Fibroblast of lung (primary cell): ENCODE measurements at regions not wholly inside any gene's neighbourhood (a gene's known extent, or its start where the extent isn't known, plus 50 kb on each side); places are given as distances from the start of the nearest gene placed in this dataset.

Source experiments
- EZH2 ChIP-seq: IDR thresholded peaks from 2 replicates; pipeline ENCODE4 v1.5.1; 2012; ENCODE audit warnings: low read length, control low read depth, mild to moderate bottlenecking; ENCODE audit errors: missing control alignments
- TF ChIP-seq, protein P1 (sequence below), 2 donors: IDR thresholded peaks in 1 of 2; conservative IDR thresholded peaks in 1 of 2; 1 replicate in 1 of 2; 2 replicates in 1 of 2; pipeline ENCODE4 v1.5.1; 2011 to 2012; ENCODE audit warnings: low read length in 2 of 2, control low read depth in 1 of 2, inconsistent platforms in 1 of 2, low read depth in 1 of 2, mild to moderate bottlenecking in 1 of 2

DNA sequence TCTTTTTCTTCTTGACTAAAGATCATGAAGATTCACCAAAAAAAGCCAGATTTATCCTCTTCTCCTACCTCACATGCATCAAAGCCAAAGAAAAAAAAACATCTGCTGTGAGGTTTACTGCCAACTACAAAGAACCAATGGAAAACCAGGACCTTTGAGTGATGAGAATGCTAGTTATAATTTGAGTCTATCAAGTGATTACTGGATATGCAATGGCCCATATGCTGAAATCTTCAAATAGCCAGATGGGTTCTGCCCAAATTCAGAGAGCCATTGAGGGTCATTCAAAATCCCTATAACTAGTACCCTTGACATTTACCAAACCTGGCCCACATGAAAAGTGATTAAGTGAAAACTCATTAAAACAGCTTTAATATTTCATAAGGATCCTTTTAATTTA is 78.4 kb upstream of the ACO1 start:
- TF ChIP-seq, protein P1, sequence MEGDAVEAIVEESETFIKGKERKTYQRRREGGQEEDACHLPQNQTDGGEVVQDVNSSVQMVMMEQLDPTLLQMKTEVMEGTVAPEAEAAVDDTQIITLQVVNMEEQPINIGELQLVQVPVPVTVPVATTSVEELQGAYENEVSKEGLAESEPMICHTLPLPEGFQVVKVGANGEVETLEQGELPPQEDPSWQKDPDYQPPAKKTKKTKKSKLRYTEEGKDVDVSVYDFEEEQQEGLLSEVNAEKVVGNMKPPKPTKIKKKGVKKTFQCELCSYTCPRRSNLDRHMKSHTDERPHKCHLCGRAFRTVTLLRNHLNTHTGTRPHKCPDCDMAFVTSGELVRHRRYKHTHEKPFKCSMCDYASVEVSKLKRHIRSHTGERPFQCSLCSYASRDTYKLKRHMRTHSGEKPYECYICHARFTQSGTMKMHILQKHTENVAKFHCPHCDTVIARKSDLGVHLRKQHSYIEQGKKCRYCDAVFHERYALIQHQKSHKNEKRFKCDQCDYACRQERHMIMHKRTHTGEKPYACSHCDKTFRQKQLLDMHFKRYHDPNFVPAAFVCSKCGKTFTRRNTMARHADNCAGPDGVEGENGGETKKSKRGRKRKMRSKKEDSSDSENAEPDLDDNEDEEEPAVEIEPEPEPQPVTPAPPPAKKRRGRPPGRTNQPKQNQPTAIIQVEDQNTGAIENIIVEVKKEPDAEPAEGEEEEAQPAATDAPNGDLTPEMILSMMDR (conservative IDR thresholded peaks at IDR 0.05 in 1 of 2, IDR thresholded peaks at IDR 0.05 in 1 of 2; ENCODE audit: low read depth in 1 of 2, low read length in 2 of 2): no peak
- TF ChIP-seq EZH2: no peak
